Adipocyte (in vitro differentiated cells): ENCODE measurements at regions not wholly inside any gene's neighbourhood (a gene's known extent, or its start where the extent isn't known, plus 50 kb on each side); places are given as distances from the start of the nearest gene placed in this dataset.

Experiments
- DNase-seq: peaks from one replicate; pipeline ENCODE4 v3.0.0-alpha.2; 2015; ENCODE audit warnings: low read depth
- H3K27me3 ChIP-seq: replicated peaks from 2 replicates; pipeline ENCODE4 v1.7.0; 2013; ENCODE audit warnings: mild to moderate bottlenecking, low read length, moderate library complexity; ENCODE audit not compliant: control insufficient read depth, insufficient read depth
- H3K36me3 ChIP-seq: 2 replicates; pipeline ENCODE4 v1.7.0; 2013; ENCODE audit warnings: low read length, mild to moderate bottlenecking, moderate library complexity; ENCODE audit not compliant: control insufficient read depth, insufficient read depth, severe bottlenecking
- H3K4me1 ChIP-seq: 2 replicates; pipeline ENCODE4 v1.7.0; 2013; ENCODE audit warnings: mild to moderate bottlenecking, low read length, moderate library complexity; ENCODE audit not compliant: control insufficient read depth, insufficient read depth
- H3K4me3 ChIP-seq: 2 replicates; pipeline ENCODE4 v1.7.0; 2013; ENCODE audit warnings: mild to moderate bottlenecking, low read length, moderate library complexity
- H3K9ac ChIP-seq: 2 replicates; pipeline ENCODE4 v1.7.0; 2013; ENCODE audit warnings: mild to moderate bottlenecking, low read length, moderate library complexity
- H3K9me3 ChIP-seq: 2 replicates; pipeline ENCODE4 v1.7.0; 2013; ENCODE audit warnings: mild to moderate bottlenecking, low read length, moderate library complexity; ENCODE audit not compliant: control insufficient read depth

- H3K4me1 ChIP-seq, result no peaks in the 10 kb centered on the region
- H3K4me3 ChIP-seq, result no peak overlapping the region
- H3K27me3 ChIP-seq, result no peaks in the 10 kb centered on the region
- peaks cover 37% of the 10 kb centered on the region for H3K9me3 ChIP-seq
- no peak overlapping the region for H3K9ac ChIP-seq
- DNase-seq, result no peak
- H3K36me3 ChIP-seq, result no peaks in the 10 kb centered on the region
Measured at GRCh38 chr2:239846789-239847676, 178.1 kb downstream of the NDUFA10 start.

DNA sequence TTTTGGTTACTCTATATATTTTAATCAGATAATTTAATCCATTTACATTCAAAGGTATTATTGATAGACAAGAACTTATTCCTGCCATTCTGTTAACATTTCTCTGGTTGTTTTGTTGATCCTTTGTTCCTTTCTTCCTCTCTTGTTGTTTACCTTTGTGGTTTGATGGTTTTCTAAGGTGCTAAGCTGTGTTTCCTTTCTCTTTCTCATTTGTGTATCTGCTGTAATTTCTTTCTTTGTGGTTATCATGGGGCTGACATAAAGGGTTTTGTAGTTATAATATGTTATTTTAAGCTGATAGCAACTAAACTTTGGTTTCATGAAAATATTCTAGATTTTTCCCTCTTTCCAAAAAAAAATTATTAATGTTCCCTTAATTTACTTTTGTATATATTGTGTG lies 179.2 kb downstream of the NDUFA10 start:
- H3K4me3 ChIP-seq, result no peak overlapping the region
- H3K9me3 ChIP-seq, result peaks cover 35% of the 10 kb centered on the region
- H3K9ac ChIP-seq, result no peak overlapping the region
- no peaks in the 10 kb centered on the region for H3K4me1 ChIP-seq
- no peaks in the 10 kb centered on the region for H3K36me3 ChIP-seq
- no peaks in the 10 kb centered on the region for H3K27me3 ChIP-seq
- no peak for DNase-seq

- Histone ChIP-seq H3K4me1 (no peaks in the 10 kb centered on the region), H3K4me3 (no peak overlapping the region), H3K36me3 (no peaks in the 10 kb centered on the region), H3K9ac (no peak overlapping the region), H3K9me3 (peaks cover 14% of the 10 kb centered on the region), H3K27me3 (peaks cover 5% of the 10 kb centered on the region)
- DNase-seq, result no peak
Measured at GRCh38 chr2:239839306-239839705, 185.8 kb downstream of the NDUFA10 start.

DNA sequence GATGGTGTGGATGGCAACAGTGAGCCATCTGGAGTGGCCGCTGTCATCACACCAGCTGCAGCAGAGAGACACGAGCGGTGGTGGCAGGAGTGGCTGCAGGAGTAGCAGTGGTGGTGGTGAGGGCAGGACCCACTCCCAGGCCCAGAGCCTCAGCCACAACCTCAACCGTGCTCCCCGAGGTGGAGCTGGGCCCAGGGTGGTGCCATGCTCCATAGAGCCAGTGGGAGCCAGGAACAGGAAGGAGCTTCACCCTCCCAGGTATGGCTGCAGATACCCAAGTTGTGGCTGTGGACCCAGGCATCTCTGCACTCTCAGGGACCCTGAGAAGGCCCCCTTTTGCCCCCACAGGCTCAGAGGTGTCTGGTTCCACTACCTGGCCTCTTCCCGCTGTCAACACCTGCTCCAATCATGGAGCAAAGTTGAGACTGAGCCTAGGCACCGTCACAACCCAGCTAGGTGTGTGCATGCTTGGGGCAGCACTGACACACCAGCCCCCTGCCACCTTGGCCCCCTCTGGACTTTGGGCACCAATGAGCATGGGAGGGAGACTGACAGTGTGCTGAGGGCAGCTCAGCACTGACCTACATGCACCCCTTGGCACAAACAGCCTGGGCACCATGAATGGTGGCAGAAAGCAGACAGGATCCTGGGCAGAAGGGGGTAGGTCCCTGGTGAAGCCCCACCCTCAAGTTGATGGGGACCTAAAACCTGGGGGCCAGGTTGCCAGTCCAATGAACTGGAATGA lies 188.9 kb downstream of the NDUFA10 start:
- no peaks in the 10 kb centered on the region for H3K4me1 ChIP-seq
- H3K9me3 ChIP-seq, result peaks cover 10% of the 10 kb centered on the region
- H3K27me3 ChIP-seq, result peaks cover 5% of the 10 kb centered on the region
- H3K9ac ChIP-seq, result no peak overlapping the region
- H3K4me3 ChIP-seq, result no peak overlapping the region
- H3K36me3 ChIP-seq, result no peaks in the 10 kb centered on the region
- no peak for DNase-seq

- H3K9me3 ChIP-seq, result peaks cover 10% of the 10 kb centered on the region
- no peak overlapping the region for H3K9ac ChIP-seq
- H3K4me1 ChIP-seq, result no peaks in the 10 kb centered on the region
- no peak overlapping the region for H3K4me3 ChIP-seq
- DNase-seq, result no peak
- peaks cover 3% of the 10 kb centered on the region for H3K27me3 ChIP-seq
- no peaks in the 10 kb centered on the region for H3K36me3 ChIP-seq
Measured at GRCh38 chr2:239835056-239835455, 190.1 kb downstream of the NDUFA10 start.

- no peaks in the 10 kb centered on the region for H3K27me3 ChIP-seq
- peaks cover 10% of the 10 kb centered on the region for H3K9me3 ChIP-seq
- H3K9ac ChIP-seq, result no peak overlapping the region
- H3K36me3 ChIP-seq, result no peaks in the 10 kb centered on the region
- no peak overlapping the region for H3K4me3 ChIP-seq
- H3K4me1 ChIP-seq, result no peaks in the 10 kb centered on the region
- DNase-seq, result no peak
Measured at GRCh38 chr2:239834143-239834542, 191.0 kb downstream of the NDUFA10 start.

DNA sequence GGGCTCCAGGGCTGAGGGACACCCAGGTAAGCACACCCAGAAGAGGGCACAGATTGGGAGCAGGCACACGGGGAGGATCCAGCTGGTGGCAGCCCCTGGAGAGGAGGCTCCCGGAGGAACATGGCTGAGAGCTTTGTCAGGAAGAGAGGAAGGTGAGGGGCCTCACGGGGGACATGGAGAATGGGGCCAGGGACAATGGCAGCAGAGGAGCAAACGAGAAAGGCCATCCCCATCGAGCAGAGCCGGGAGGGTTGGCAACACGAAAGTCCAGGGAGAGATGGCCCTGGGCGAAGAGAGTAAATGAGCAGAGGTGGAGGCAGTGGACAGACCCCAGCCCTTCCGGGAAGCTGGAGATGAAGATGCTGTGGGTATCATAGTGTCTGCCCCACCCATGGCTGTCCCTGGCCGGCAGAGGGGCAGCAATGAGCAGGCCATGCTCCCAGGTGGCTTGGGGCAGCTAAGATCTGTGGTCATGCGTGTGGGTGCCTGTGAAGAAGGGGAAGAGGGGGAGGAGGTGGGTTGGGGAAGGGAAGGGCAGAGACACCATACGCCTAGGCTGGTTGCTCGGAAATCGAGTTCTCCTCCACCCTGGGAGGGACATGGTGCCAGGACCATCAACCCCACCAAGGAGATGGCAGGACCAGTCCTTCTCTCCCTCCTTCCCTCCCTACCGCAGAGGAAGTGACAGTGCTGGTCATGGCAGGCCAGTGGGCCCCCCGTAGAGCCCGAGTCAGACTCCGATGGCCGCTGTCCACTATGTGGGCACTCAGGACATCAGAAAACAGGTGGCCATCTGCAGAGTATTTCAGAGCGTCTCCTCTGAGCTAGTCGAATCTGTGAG lies 191.7 kb downstream of the NDUFA10 start:
- Histone ChIP-seq H3K4me1 (no peaks in the 10 kb centered on the region), H3K4me3 (no peak overlapping the region), H3K27me3 (no peaks in the 10 kb centered on the region), H3K9me3 (peaks cover 10% of the 10 kb centered on the region), H3K36me3 (no peaks in the 10 kb centered on the region), H3K9ac (no peak overlapping the region)
- no peak for DNase-seq

DNA sequence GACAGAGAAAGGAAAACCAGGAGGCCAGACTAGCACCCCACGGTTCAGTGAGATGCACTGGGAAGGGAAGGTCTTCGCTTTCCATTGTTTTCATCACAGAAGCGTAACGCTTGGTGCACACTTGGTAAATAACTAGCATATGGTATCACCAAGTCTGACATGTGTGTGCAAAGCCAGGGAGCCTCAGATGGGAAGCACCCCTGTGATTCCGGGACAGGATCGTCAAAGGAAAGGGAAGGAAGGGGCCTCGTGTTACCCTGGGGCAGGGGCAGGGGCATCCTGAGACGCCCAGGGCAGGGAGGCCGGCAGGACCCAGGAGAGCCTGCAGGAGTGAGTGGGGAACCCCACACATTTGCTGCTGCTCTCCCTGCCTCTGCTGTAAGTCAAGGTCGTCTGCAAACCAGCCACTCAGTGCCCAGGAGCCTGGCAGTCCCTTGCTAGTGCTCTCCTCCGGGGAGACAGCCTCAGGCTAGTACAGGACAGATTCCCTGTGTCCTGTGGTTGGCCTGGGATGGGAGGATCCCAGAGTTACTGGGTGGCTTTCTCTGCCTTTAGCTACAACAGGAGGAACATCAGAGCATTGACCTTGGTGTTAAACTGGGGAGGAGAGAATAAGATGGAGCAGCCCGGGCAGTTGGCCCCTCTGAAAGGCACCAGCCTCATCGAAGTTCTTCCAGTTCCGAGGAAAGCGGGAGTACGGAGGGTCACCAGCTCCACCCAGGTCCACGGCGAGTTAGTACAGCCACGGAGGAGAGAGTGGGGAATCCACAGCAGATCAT lies 192.5 kb downstream of the NDUFA10 start:
- no peak for DNase-seq
- Histone ChIP-seq H3K36me3 (no peaks in the 10 kb centered on the region), H3K4me1 (no peaks in the 10 kb centered on the region), H3K9ac (no peak overlapping the region), H3K9me3 (peaks cover 10% of the 10 kb centered on the region), H3K27me3 (no peaks in the 10 kb centered on the region), H3K4me3 (no peak overlapping the region)

DNA sequence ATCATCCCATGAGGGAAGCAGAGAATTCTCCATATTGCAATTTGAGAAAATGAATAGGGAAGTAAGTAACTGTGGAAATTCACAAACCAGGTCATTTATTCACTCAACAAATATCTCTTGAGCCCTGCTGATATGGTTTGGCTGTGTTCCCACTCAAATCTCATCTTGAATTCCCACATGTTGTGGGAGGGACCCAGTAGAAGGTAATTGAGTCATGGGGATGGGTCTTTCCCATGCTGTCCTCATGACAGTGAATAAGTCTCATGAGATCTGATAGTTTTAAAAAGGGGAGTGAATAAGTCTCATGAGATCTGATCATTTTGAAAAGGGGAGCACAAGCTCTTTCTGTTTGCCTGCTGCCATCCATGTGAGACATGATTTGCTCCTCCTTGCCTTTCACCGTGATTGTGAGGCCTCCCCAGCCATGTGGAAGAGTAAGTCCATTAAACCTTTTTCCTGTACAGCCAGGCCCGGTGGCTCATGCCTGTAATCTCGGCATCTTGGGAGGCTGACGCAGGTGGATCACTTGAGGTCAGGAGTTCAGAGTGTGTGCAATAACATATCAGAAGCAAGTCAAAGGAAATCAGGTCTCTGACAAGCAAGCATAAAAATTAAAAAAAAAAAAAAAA lies 193.2 kb downstream of the NDUFA10 start:
- H3K4me1 ChIP-seq, result no peaks in the 10 kb centered on the region
- peaks cover 9% of the 10 kb centered on the region for H3K9me3 ChIP-seq
- H3K36me3 ChIP-seq, result no peaks in the 10 kb centered on the region
- peaks cover 5% of the 10 kb centered on the region for H3K27me3 ChIP-seq
- DNase-seq, result no peak
- H3K4me3 ChIP-seq, result no peak overlapping the region
- no peak overlapping the region for H3K9ac ChIP-seq

DNA sequence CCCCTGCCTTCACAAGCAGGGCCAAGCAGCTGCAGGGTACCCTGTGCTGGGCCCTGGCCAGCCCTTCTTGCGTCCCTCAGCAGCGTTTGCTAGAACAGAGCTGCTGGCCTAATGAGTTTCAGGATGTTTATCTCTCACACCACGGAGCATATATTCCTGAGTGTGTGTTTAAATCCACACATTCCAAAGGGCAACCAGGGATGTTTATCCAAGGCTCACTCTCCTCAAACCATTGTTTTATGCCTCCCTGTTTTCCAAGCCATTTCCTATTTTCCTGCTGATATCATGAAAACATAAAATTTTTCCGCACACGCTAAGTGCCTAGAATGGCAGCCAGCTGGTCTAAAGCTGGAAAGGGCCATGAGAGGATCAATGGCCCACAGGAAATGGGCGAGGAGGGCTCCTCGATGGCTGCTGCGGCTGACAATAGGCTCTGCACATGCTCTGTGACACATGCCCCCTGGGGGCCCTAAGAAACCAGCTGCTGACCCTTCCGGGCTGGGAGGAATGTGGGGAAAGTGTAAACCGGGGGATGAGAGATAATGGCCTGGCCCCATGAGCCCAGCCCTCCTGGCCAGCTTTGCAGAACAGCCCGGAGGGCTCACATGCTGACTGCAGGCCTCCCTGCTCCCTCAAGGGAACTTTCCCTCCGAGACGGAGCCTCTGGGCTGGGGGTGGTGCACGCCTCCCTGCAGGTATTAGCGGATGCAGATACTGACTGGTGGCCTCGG lies 194.0 kb downstream of the NDUFA10 start:
- H3K36me3 ChIP-seq, result no peaks in the 10 kb centered on the region
- H3K4me1 ChIP-seq, result no peaks in the 10 kb centered on the region
- H3K9ac ChIP-seq, result no peak overlapping the region
- DNase-seq, result no peak
- peaks cover 5% of the 10 kb centered on the region for H3K27me3 ChIP-seq
- H3K4me3 ChIP-seq, result no peak overlapping the region
- H3K9me3 ChIP-seq, result peaks cover 1% of the 10 kb centered on the region
